ENCODE measurements at regions not wholly inside any gene's neighbourhood (a gene's known extent, or its start where the extent isn't known, plus 50 kb on each side); places are given as distances from the start of the nearest gene placed in this dataset.

GRCh38 chr11:95675585-95675984 lies 114.0 kb downstream of the FAM76B start (continued):
- no peak for TF ChIP-seq EZH2 (IDR thresholded peaks at IDR 0.05)

- Histone ChIP-seq H3K9me2 (ENCODE audit: insufficient read depth) (no peaks in the 10 kb centered on the region), H3K9ac (ENCODE audit: low read length) (no peak overlapping the region), H3K4me1 (ENCODE audit: control insufficient read depth in 1 of 2, insufficient read depth in 2 of 2, low read length in 2 of 2) (no peaks in the 10 kb centered on the region), H3K4me3 (replicated peaks in 1 of 2; ENCODE audit: low read depth in 1 of 2, low read length in 2 of 2) (no peak overlapping the region), H2AFZ (ENCODE audit: low read depth, low read length, poor library complexity, severe bottlenecking) (no peak overlapping the region), H3K36me3 (ENCODE audit: control insufficient read depth in 1 of 2, insufficient read depth in 2 of 2, low read length in 2 of 2) (no peaks in the 10 kb centered on the region), H3K9me3 (ENCODE audit: control insufficient read depth in 1 of 2, insufficient read depth in 1 of 2, low read depth in 1 of 2, low read length in 2 of 2) (no peaks in the 10 kb centered on the region), H3K79me2 (ENCODE audit: insufficient read depth, low read length) (no peaks in the 10 kb centered on the region), H3K4me2 (ENCODE audit: low read length) (no peak overlapping the region), H3K27me3 (ENCODE audit: insufficient read depth, low read length) (peaks cover 7% of the 10 kb centered on the region; the same call in 1 of the 2 replicates), H4K20me1 (ENCODE audit: insufficient read depth) (no peaks in the 10 kb centered on the region), H3K27ac (ENCODE audit: low read depth, low read length) (no peak overlapping the region)
- ChIA-PET RAD21 (ENCODE audit: low non-redundant PET in 1 of 2, low total read pairs in 2 of 2, uncharacterized antibody in 2 of 2, unreplicated experiment in 2 of 2) (no interaction called here), CTCF (no interaction called here), POLR2A (no interaction called here)
- no peak for DNase-seq (ENCODE audit: low read depth, low spot score)
- BruUV-seq (replicated peaks), result no TSS peak
- ATAC-seq, result no peak
- intact Hi-C loops (cut with micrococcal nuclease), result no loop called here
- TF ChIP-seq CEBPB (IDR thresholded peaks at IDR 0.05; ENCODE audit: low read depth), result no peak
- no peak for TF ChIP-seq FOSL1 (IDR thresholded peaks at IDR 0.05; ENCODE audit: low read depth)
- no peak for TF ChIP-seq ZFX (IDR thresholded peaks at IDR 0.05)
- no peak for TF ChIP-seq JUND (IDR thresholded peaks at IDR 0.05)
- no peak for TF ChIP-seq EZH2 (IDR thresholded peaks at IDR 0.05)
- no peak for TF ChIP-seq ZNF274 (IDR thresholded peaks at IDR 0.05; ENCODE audit: low read depth, low read length)
- no peak for TF ChIP-seq SP1 (IDR thresholded peaks at IDR 0.05; ENCODE audit: low read depth)
- TF ChIP-seq ATF3 (IDR thresholded peaks at IDR 0.05), result no peak
- no peak for TF ChIP-seq RAD21 (IDR thresholded peaks at IDR 0.05; ENCODE audit: low read depth)
- TF ChIP-seq SRF (IDR thresholded peaks at IDR 0.05; ENCODE audit: low read depth), result no peak
- TF ChIP-seq ZBTB33 (IDR thresholded peaks at IDR 0.05; ENCODE audit: extremely low read depth, insufficient replicate concordance, low read length), result no peak
- TF ChIP-seq TCF7L2 (IDR thresholded peaks at IDR 0.05; ENCODE audit: borderline replicate concordance, extremely low read depth, insufficient read depth, insufficient read length), result no peak
Observed at GRCh38 chr11:95674657-95675358, 114.8 kb downstream of the FAM76B start.

Data from HCT116 (cell line).